K562 (cell line): ENCODE measurements at regions not wholly inside any gene's neighbourhood (a gene's known extent, or its start where the extent isn't known, plus 50 kb on each side); places are given as distances from the start of the nearest gene placed in this dataset.

Experiments used
- ATAC-seq: fragments of 200-7000 bp; cut with Tn5 transposase; 3 replicates; pipeline ENCODE4 v1.9.1; 2020; ENCODE audit warnings: moderate library complexity
- BruUV-seq: library from RNA; stranded (reverse); fragments of 400-500 nt; replicated peaks from 2 replicates; lab custom pipeline; 2021; lab: Mats Ljungman, UMichigan
- CTCF ChIA-PET: fragments of 300-600 bp; formaldehyde crosslinking; extraction: SDS; loops from one replicate; lab custom pipeline; 2021; ENCODE audit warnings: low intra/inter-chr PET ratio; lab: Yijun Ruan, JAX
- POLR2A ChIA-PET: fragments of 300-600, 350-650 bp; sonication (Branson Sonifier 250); formaldehyde crosslinking; extraction: SDS; loops from one replicate; lab custom pipeline; 2021; ENCODE audit warnings: antibody characterized with exemption, inconsistent platforms; lab: Yijun Ruan, JAX
- DNase-seq, 4 experiments: peaks; one replicate each; pipeline versions ENCODE4 v3.0.0 to v3.0.0-alpha.2; 2011 to 2018; ENCODE audit warnings: low spot score in 3 of 4, mixed read lengths in 3 of 4; ENCODE audit errors: extremely low read depth in 1 of 4
- FAIRE-seq: peaks from 2 replicates; lab custom pipeline; 2011; peaks lifted over from hg19 to GRCh38; lab: Jason Lieb, UNC
- H2AFZ ChIP-seq: 2 replicates; pipeline ENCODE4 v1.6.0; 2011; ENCODE audit warnings: low read depth, low read length, control low read depth, inconsistent platforms
- H3K27ac ChIP-seq: fragments of 200-600 bp; 3 replicates; pipeline ENCODE4 v1.8.0; 2011; ENCODE audit warnings: low read depth, mild to moderate bottlenecking, control low read depth, inconsistent platforms, low read length, moderate library complexity, mixed read lengths; ENCODE audit errors: extremely low read depth
- H3K27me3 ChIP-seq, 2 experiments: fragments of 300-600 bp in 1 of 2; 2 replicates in 1 of 2; 3 replicates in 1 of 2; pipeline versions ENCODE4 v1.6.0 to v1.8.0; 2011; ENCODE audit warnings: inconsistent platforms in 2 of 2, low read length in 2 of 2, mild to moderate bottlenecking in 1 of 2, mixed read lengths in 1 of 2, moderate library complexity in 1 of 2; ENCODE audit not compliant: control insufficient read depth in 2 of 2, insufficient read depth in 2 of 2
- H3K36me3 ChIP-seq: fragments of 300-600 bp; 3 replicates; pipeline ENCODE4 v1.8.0; 2011; ENCODE audit warnings: mild to moderate bottlenecking, low read length, inconsistent platforms; ENCODE audit not compliant: control insufficient read depth, insufficient read depth
- H3K4me1 ChIP-seq, 2 experiments: fragments of 200-600 bp in 1 of 2; replicated peaks in 1 of 2; 2 replicates in 1 of 2; 3 replicates in 1 of 2; pipeline versions ENCODE4 v1.5.1 to v1.8.0; 2011; ENCODE audit warnings: inconsistent platforms in 2 of 2, low read length in 2 of 2, mild to moderate bottlenecking in 1 of 2, mixed read lengths in 1 of 2, moderate library complexity in 1 of 2; ENCODE audit not compliant: control insufficient read depth in 2 of 2, insufficient read depth in 2 of 2
- H3K4me2 ChIP-seq: 2 replicates; pipeline ENCODE4 v1.6.1; 2011; ENCODE audit warnings: low read length, control low read depth, inconsistent platforms, mixed read lengths; ENCODE audit not compliant: insufficient read depth
- H3K4me3 ChIP-seq: fragments of 200-600 bp; sonication (generic), shearing (Covaris generic); 2 replicates; pipeline ENCODE4 v1.5.1; 2016; ENCODE audit warnings: control low read depth, inconsistent platforms
- H3K79me2 ChIP-seq: fragments of 200-600 bp; 3 replicates; pipeline ENCODE4 v1.8.0; 2011; ENCODE audit warnings: low read length, inconsistent platforms; ENCODE audit not compliant: control insufficient read depth, insufficient read depth
- H3K9ac ChIP-seq, 2 experiments: 2 replicates each; pipeline versions ENCODE4 v1.6.0 to v1.6.1; 2011; ENCODE audit warnings: low read depth in 2 of 2, low read length in 2 of 2, control low read depth in 1 of 2, inconsistent platforms in 1 of 2, mild to moderate bottlenecking in 1 of 2, mixed read lengths in 1 of 2; ENCODE audit not compliant: insufficient read depth in 1 of 2
- H3K9me1 ChIP-seq: one replicate; pipeline ENCODE4 v1.6.0; 2011; ENCODE audit warnings: inconsistent platforms, mild to moderate bottlenecking, low read length, moderate library complexity; ENCODE audit not compliant: control insufficient read depth, insufficient read depth
- H3K9me3 ChIP-seq: replicated peaks from 2 replicates; pipeline ENCODE4 v1.5.1; 2011; ENCODE audit warnings: low read depth, low read length, inconsistent platforms; ENCODE audit not compliant: control insufficient read depth, insufficient read depth
- H4K20me1 ChIP-seq: replicated peaks from 2 replicates; pipeline ENCODE4 v1.6.1; 2011; ENCODE audit warnings: low read length, inconsistent platforms, mixed read lengths; ENCODE audit not compliant: control insufficient read depth, insufficient read depth
- ERF ChIP-seq: fragments of 450-650 bp; formaldehyde crosslinking; IDR thresholded peaks from 2 replicates; pipeline ENCODE4 v1.4.0; 2020; ENCODE audit warnings: mild to moderate bottlenecking, mixed read lengths
- FOXM1 ChIP-seq, 2 experiments: fragments of 450-650 bp in 1 of 2; sonication (generic) in 1 of 2; formaldehyde crosslinking in 1 of 2; IDR thresholded peaks; 2 replicates each; pipeline versions ENCODE4 v1.6.1 to v1.9.0; 2017 to 2022; ENCODE audit warnings: low read depth in 2 of 2, mild to moderate bottlenecking in 2 of 2, missing genetic modification reagents in 1 of 2, moderate library complexity in 1 of 2
- HMBOX1 ChIP-seq: sonication (generic); IDR thresholded peaks from 2 replicates; pipeline ENCODE4 v1.6.1; 2016
- HOXB6 ChIP-seq: fragments of 250-450 bp; sonication (Bioruptor Pico); IDR thresholded peaks from 2 replicates; pipeline ENCODE4 v1.5.1; 2022; ENCODE audit warnings: mild to moderate bottlenecking, borderline replicate concordance
- MEIS2 ChIP-seq: fragments of 450-650 bp; IDR thresholded peaks from 2 replicates; pipeline ENCODE4 v1.6.1; 2014; ENCODE audit warnings: mild to moderate bottlenecking; ENCODE audit not compliant: partially characterized antibody
- SRSF9 ChIP-seq: fragments of 200-400 bp; formaldehyde crosslinking; IDR thresholded peaks from 2 replicates; pipeline ENCODE4 v1.6.1; 2017; ENCODE audit warnings: low read depth, low read length, borderline replicate concordance
- STAT5B ChIP-seq: fragments of 250-450 bp; sonication (Bioruptor Pico); IDR thresholded peaks from 2 replicates; pipeline ENCODE4 v1.8.0; 2021; ENCODE audit warnings: mild to moderate bottlenecking, inconsistent platforms
- TEAD1 ChIP-seq, 2 experiments: fragments of 450-650 bp in 1 of 2; sonication (generic) in 1 of 2; formaldehyde crosslinking; IDR thresholded peaks; 2 replicates each; pipeline versions ENCODE4 v1.4.0 to v1.8.0; 2020 to 2022; ENCODE audit warnings: mild to moderate bottlenecking in 2 of 2, missing genetic modification reagents in 1 of 2
- ZNF239 ChIP-seq: fragments of 250-450 bp; sonication (Bioruptor Pico); IDR thresholded peaks from 2 replicates; pipeline ENCODE4 v1.4.0; 2020; ENCODE audit warnings: mild to moderate bottlenecking
- ZNF589 ChIP-seq: fragments of 200-800 bp; sonication (Bioruptor generic); IDR thresholded peaks from 2 replicates; pipeline ENCODE4 v1.6.1; 2016; ENCODE audit warnings: low read depth, missing genetic modification characterization, missing compliant biosample characterization
- WGBS: fragments of 100-300 bp; shearing (Covaris generic); methylation state at CpG from one replicate; pipeline ENCODE4 v1.1.6; 2016; ENCODE audit warnings: low coverage, mixed read lengths; ENCODE audit not compliant: insufficient coverage; ENCODE audit errors: missing lambda C conversion rate; 5-methylcytosine and 5-hydroxymethylcytosine counted together
- in situ Hi-C: fragments of 300-500 bp; cut with MboI; formaldehyde crosslinking; loops from 4 replicates; pipeline ENCODE4 v1.15.0; 2018; ENCODE audit warnings: inconsistent platforms, mixed read lengths
- intact Hi-C: fragments of 100-400 bp; cut with micrococcal nuclease; formaldehyde crosslinking; loops from 2 replicates; pipeline ENCODE4 v1.14.2; 2022

- ChIA-PET POLR2A (interaction anchor here (1.4 kb wide), 1 partner anchor 8 kb away, joined by 7 read pairs; no protein-coding TSS in a partner anchor), CTCF (no interaction called here)
- Histone ChIP-seq H3K9me3 (no peaks in the 10 kb centered on the region), H4K20me1 (no peaks in the 10 kb centered on the region), H3K9me1 (no peaks in the 10 kb centered on the region), H3K9ac (no peak overlapping the region), H3K36me3 (no peaks in the 10 kb centered on the region), H3K4me3 (no peak overlapping the region), H2AFZ (no peak overlapping the region), H3K27me3 (no peaks in the 10 kb centered on the region), H3K4me1 (no peaks in the 10 kb centered on the region), H3K79me2 (no peaks in the 10 kb centered on the region), H3K27ac (no peak overlapping the region), H3K4me2 (no peak overlapping the region)
- no peak for TF ChIP-seq TEAD1 (CRISPR knock-in tag; IDR thresholded peaks at IDR 0.05)
- TF ChIP-seq ERF (CRISPR knock-in tag), result no peak
- no peak for TF ChIP-seq HMBOX1
- no peak for TF ChIP-seq STAT5B
- no peak for TF ChIP-seq HOXB6 (CRISPR knock-in tag)
- TF ChIP-seq ZNF239, result no peak
- TF ChIP-seq MEIS2, result no peak
- no peak for TF ChIP-seq SRSF9
- no peak for TF ChIP-seq FOXM1 (IDR thresholded peaks at IDR 0.05; ENCODE audit: low read depth)
- no peak for TF ChIP-seq FOXM1 (CRISPR knock-in tag; IDR thresholded peaks at IDR 0.05; ENCODE audit: low read depth)
- no peak for TF ChIP-seq ZNF589 (CRISPR knock-in tag)
- no TSS peak for BruUV-seq
- in situ Hi-C loops, result no loop called here
- ATAC-seq (no peak), DNase-seq (no peak), FAIRE-seq (no peak)
- WGBS, result 0% methylated on average over 4 of the region's 4 CpGs
- intact Hi-C loops, result no loop called here
Measured at GRCh38 chr10:36007369-36007768, 365.3 kb upstream of the FZD8 start.
